Karpas-422 (cell line): ENCODE measurements at regions not wholly inside any gene's neighbourhood (a gene's known extent, or its start where the extent isn't known, plus 50 kb on each side); places are given as distances from the start of the nearest gene placed in this dataset.

Source experiments
- DNase-seq: peaks from one replicate; pipeline ENCODE4 v3.0.0-alpha.2; 2015
- H2AFZ ChIP-seq: fragments of 200-600 bp; sonication (generic); 2 replicates; pipeline ENCODE4 v1.6.1; 2014; ENCODE audit warnings: antibody characterized with exemption, low read length, mixed read lengths
- H3K27ac ChIP-seq: fragments of 200-600 bp; sonication (generic); 2 replicates; pipeline ENCODE4 v1.5.1; 2014; ENCODE audit warnings: mild to moderate bottlenecking, low read length, moderate library complexity
- H3K27me3 ChIP-seq: fragments of 200-600 bp; sonication (generic); 2 replicates; pipeline ENCODE4 v1.6.1; 2014; ENCODE audit warnings: low read length, mixed read lengths
- H3K36me3 ChIP-seq: fragments of 200-600 bp; sonication (generic); 2 replicates; pipeline ENCODE4 v1.6.1; 2014; ENCODE audit warnings: low read length, mixed read lengths; ENCODE audit not compliant: insufficient read depth
- H3K4me1 ChIP-seq: fragments of 200-600 bp; sonication (generic); 2 replicates; pipeline ENCODE4 v1.6.1; 2014; ENCODE audit warnings: mild to moderate bottlenecking, low read length, mixed read lengths
- H3K4me2 ChIP-seq: fragments of 200-600 bp; sonication (generic); 2 replicates; pipeline ENCODE4 v1.6.1; 2014; ENCODE audit warnings: low read length, low read depth, mild to moderate bottlenecking; ENCODE audit not compliant: poor library complexity, severe bottlenecking
- H3K4me3 ChIP-seq: fragments of 200-600 bp; sonication (generic); 2 replicates; pipeline ENCODE4 v1.5.1; 2014; ENCODE audit warnings: mild to moderate bottlenecking, antibody characterized with exemption, low read length, mixed read lengths
- H3K79me2 ChIP-seq: fragments of 200-600 bp; sonication (generic); 2 replicates; pipeline ENCODE4 v1.6.1; 2014; ENCODE audit warnings: mild to moderate bottlenecking, low read length, mixed read lengths
- H3K9ac ChIP-seq: fragments of 200-600 bp; sonication (generic); 2 replicates; pipeline ENCODE4 v1.6.0; 2014; ENCODE audit warnings: low read length
- H3K9me2 ChIP-seq: fragments of 200-600 bp; sonication (generic), shearing (Covaris generic); replicated peaks from 2 replicates; pipeline ENCODE4 v1.6.0; 2014; ENCODE audit warnings: mild to moderate bottlenecking, low read length, moderate library complexity; ENCODE audit not compliant: insufficient read depth
- H3K9me3 ChIP-seq: fragments of 300-700, 200-600 bp; sonication (generic); 2 replicates; pipeline ENCODE4 v1.6.1; 2014; ENCODE audit warnings: low read length, mixed read lengths
- H4K20me1 ChIP-seq: fragments of 200-600 bp; sonication (generic); 2 replicates; pipeline ENCODE4 v1.6.1; 2014; ENCODE audit warnings: mild to moderate bottlenecking, antibody characterized with exemption, low read length, low read depth; ENCODE audit not compliant: insufficient read depth

- H3K79me2 ChIP-seq = no peaks in the 10 kb centered on the region
- no peak overlapping the region for H3K27ac ChIP-seq
- DNase-seq = no peak
- H3K9ac ChIP-seq = no peak overlapping the region
- H3K27me3 ChIP-seq = 0 out of 2 replicates have a peak, but pooled peaks cover 2% of the 10 kb centered on the region
- no peaks in the 10 kb centered on the region for H3K9me2 ChIP-seq
- H3K9me3 ChIP-seq = no peaks in the 10 kb centered on the region
- H3K36me3 ChIP-seq = no peaks in the 10 kb centered on the region
- no peak overlapping the region for H3K4me3 ChIP-seq
- H2AFZ ChIP-seq = no peak overlapping the region
- H4K20me1 ChIP-seq = no peaks in the 10 kb centered on the region
- H3K4me1 ChIP-seq = no peaks in the 10 kb centered on the region
- no peak overlapping the region for H3K4me2 ChIP-seq
Observed at GRCh38 chr5:155098433-155098832, 84.9 kb downstream of the KIF4B start.

DNA sequence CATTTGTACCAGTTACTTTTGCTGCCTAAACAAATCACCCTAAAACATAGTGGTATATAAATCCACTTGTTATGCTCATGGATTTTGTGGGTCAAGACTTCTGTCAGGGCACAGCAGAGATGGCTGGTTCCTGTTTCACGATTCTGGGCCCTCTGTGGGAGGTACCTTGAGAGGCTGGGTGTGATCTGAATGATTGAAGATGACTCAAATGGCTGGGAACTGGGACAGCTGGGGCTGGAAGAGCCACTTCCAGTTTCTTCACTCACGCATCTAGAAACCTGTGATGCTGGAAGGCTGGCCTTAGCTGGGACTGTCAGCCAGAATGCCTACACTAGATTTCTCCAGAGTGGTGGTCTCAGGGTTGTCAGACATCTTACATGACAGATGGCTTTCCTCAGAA lies 88.1 kb downstream of the KIF4B start:
- no peaks in the 10 kb centered on the region for H3K9me2 ChIP-seq
- no peak for DNase-seq
- no peaks in the 10 kb centered on the region for H3K9me3 ChIP-seq
- no peak overlapping the region for H3K4me2 ChIP-seq
- H3K27me3 ChIP-seq = 0 out of 2 replicates have a peak, but pooled peaks cover 2% of the 10 kb centered on the region
- no peaks in the 10 kb centered on the region for H3K79me2 ChIP-seq
- H2AFZ ChIP-seq = no peak overlapping the region
- H3K27ac ChIP-seq = no peak overlapping the region
- H3K9ac ChIP-seq = no peak overlapping the region
- no peaks in the 10 kb centered on the region for H3K36me3 ChIP-seq
- H4K20me1 ChIP-seq = no peaks in the 10 kb centered on the region
- no peak overlapping the region for H3K4me3 ChIP-seq
- no peaks in the 10 kb centered on the region for H3K4me1 ChIP-seq

DNA sequence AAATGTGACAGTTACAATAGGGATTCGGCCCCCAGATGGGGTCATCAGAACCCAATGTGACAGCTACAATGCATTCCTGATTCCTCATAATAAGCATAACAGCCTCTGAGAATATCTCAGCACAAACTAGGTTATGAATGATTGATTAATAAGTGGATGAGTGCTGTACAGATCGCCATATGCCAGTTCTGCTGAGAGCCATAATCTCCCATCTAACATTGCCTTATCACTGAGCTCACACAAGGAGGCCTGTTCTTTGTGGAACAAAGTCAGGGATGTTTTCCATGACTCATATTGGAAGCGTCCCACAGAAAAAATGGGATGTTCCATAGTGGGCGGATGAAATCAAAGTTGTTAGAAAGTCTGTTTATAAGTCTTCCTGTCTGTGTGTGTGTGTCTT lies 89.6 kb downstream of the KIF4B start:
- H3K9me3 ChIP-seq = no peaks in the 10 kb centered on the region
- DNase-seq = no peak
- H3K4me3 ChIP-seq = no peak overlapping the region
- no peak overlapping the region for H2AFZ ChIP-seq
- H3K9me2 ChIP-seq = no peaks in the 10 kb centered on the region
- H3K36me3 ChIP-seq = no peaks in the 10 kb centered on the region
- no peak overlapping the region for H3K9ac ChIP-seq
- 0 out of 2 replicates have a peak, but pooled peaks cover 2% of the 10 kb centered on the region for H3K27me3 ChIP-seq
- H3K79me2 ChIP-seq = no peaks in the 10 kb centered on the region
- no peak overlapping the region for H3K4me2 ChIP-seq
- no peak overlapping the region for H3K27ac ChIP-seq
- H3K4me1 ChIP-seq = no peaks in the 10 kb centered on the region
- H4K20me1 ChIP-seq = no peaks in the 10 kb centered on the region

GRCh38 chr5:155104441-155104840 lies 90.9 kb downstream of the KIF4B start:
- Histone ChIP-seq H3K4me1 (no peaks in the 10 kb centered on the region), H3K27ac (no peak overlapping the region), H3K27me3 (0 out of 2 replicates have a peak, but pooled peaks cover 2% of the 10 kb centered on the region), H4K20me1 (no peaks in the 10 kb centered on the region), H3K4me2 (no peak overlapping the region), H3K36me3 (no peaks in the 10 kb centered on the region), H3K9me3 (no peaks in the 10 kb centered on the region), H3K79me2 (no peaks in the 10 kb centered on the region), H3K9ac (no peak overlapping the region), H2AFZ (no peak overlapping the region), H3K4me3 (no peak overlapping the region), H3K9me2 (no peaks in the 10 kb centered on the region)
- DNase-seq = no peak

DNA sequence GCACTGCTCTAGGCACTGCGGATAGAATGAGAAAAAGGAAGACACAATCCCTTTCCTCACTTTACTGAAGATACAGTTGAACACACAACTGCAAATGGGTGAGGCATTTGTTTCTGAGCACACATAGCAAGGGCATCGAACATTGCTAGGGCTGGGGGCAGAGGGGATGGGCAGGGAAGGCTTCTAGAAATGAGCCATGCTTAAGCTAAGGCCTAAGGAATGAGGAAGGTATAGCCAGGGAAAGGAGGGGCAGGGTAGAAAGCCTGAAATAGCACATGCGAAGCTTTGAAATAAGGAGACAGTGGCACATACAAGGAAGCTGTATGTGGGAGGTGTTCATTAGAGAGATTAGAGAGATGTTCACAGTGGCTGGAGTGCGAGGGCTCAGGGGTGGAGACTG lies 92.7 kb downstream of the KIF4B start:
- Histone ChIP-seq H3K4me2 (no peak overlapping the region), H3K9me2 (no peaks in the 10 kb centered on the region), H3K4me1 (no peaks in the 10 kb centered on the region), H3K27me3 (no peaks in the 10 kb centered on the region), H3K9me3 (no peaks in the 10 kb centered on the region), H3K79me2 (no peaks in the 10 kb centered on the region), H3K4me3 (no peak overlapping the region), H4K20me1 (no peaks in the 10 kb centered on the region), H3K9ac (no peak overlapping the region), H3K36me3 (no peaks in the 10 kb centered on the region), H2AFZ (no peak overlapping the region), H3K27ac (no peak overlapping the region)
- DNase-seq = no peak

- no peak overlapping the region for H3K4me3 ChIP-seq
- H3K9ac ChIP-seq = no peak overlapping the region
- H3K9me2 ChIP-seq = no peaks in the 10 kb centered on the region
- H3K27ac ChIP-seq = no peak overlapping the region
- DNase-seq = no peak
- H3K4me1 ChIP-seq = no peaks in the 10 kb centered on the region
- H3K9me3 ChIP-seq = no peaks in the 10 kb centered on the region
- no peak overlapping the region for H3K4me2 ChIP-seq
- no peaks in the 10 kb centered on the region for H3K27me3 ChIP-seq
- no peaks in the 10 kb centered on the region for H3K36me3 ChIP-seq
- H2AFZ ChIP-seq = no peak overlapping the region
- no peaks in the 10 kb centered on the region for H3K79me2 ChIP-seq
- no peaks in the 10 kb centered on the region for H4K20me1 ChIP-seq
Observed at GRCh38 chr5:155113888-155114287, 100.3 kb downstream of the KIF4B start.

DNA sequence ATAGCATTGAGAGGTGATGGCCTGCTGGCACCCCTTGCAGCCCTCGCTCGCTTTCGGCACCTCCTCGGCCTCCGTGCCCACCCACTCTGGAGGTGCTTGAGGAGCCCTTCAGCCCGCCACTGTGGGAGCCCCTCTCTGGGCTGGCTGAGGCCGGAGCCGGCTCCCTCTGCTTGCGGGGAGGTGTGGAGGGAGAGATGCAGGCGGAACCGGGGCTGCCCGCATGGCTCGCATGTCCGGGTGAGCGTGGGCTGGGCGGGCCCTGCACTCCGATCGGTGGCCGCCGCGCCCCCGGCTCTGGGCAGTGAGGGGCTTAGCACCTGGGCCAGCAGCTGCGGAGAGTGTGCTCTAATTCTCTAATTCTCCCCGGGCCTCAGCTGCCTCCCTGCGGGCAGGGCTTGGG lies 101.1 kb downstream of the KIF4B start:
- H3K9me3 ChIP-seq = no peaks in the 10 kb centered on the region

GRCh38 chr5:155116456-155117251 lies 103.1 kb downstream of the KIF4B start:
- Histone ChIP-seq H3K4me2 (no peak overlapping the region), H3K27ac (no peak overlapping the region), H3K27me3 (no peaks in the 10 kb centered on the region), H2AFZ (no peak overlapping the region), H3K4me3 (no peak overlapping the region), H3K9ac (no peak overlapping the region), H3K36me3 (no peaks in the 10 kb centered on the region), H3K9me3 (no peaks in the 10 kb centered on the region), H3K79me2 (no peaks in the 10 kb centered on the region), H4K20me1 (no peaks in the 10 kb centered on the region), H3K9me2 (no peaks in the 10 kb centered on the region), H3K4me1 (no peaks in the 10 kb centered on the region)
- DNase-seq = no peak

More for the DNA sequence above, 101.1 kb downstream of the KIF4B start:
- Histone ChIP-seq H3K27me3 (no peaks in the 10 kb centered on the region), H3K36me3 (no peaks in the 10 kb centered on the region), H3K4me2 (no peak overlapping the region), H3K9ac (no peak overlapping the region), H2AFZ (no peak overlapping the region), H3K9me2 (no peaks in the 10 kb centered on the region), H3K4me1 (no peaks in the 10 kb centered on the region), H3K4me3 (no peak overlapping the region), H4K20me1 (no peaks in the 10 kb centered on the region), H3K27ac (no peak overlapping the region), H3K79me2 (no peaks in the 10 kb centered on the region)
- DNase-seq = no peak
